ENCODE measurements at regions not wholly inside any gene's neighbourhood (a gene's known extent, or its start where the extent isn't known, plus 50 kb on each side); places are given as distances from the start of the nearest gene placed in this dataset.

DNA sequence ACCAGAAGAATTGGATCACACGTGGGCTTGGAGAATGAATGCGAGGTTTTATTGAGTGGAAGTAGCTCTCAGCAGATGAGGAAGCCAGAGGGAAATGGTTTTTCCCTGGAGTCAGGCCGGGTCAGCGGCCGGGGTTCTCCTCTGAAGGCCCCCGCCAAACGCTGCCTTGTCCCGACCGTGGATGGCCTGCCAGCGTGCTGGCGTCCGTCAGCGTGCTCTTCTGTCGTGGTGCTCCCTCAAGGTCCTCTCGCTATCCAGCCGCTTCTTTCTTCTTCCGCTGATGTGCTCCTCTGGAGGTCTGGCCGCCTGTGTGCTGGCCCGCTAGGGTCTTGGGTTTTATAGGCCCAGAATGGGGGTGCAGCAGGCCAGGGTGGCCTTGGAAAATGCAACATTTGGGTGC is 632.2 kb downstream of the TRAM1L1 start:
- intact Hi-C loops (cut with DNase I), result no loop called here
- H3K27me3 ChIP-seq, result no peaks in the 10 kb centered on the region
- DNase-seq, result no peak
- no peaks in the 10 kb centered on the region for H3K9me3 ChIP-seq
- no peak overlapping the region for H3K4me3 ChIP-seq
- 90 to 92% methylated on average over 19 of the region's 19 CpGs for WGBS, 2 donors
- no peak overlapping the region for H3K27ac ChIP-seq
- H3K36me3 ChIP-seq, result no peaks in the 10 kb centered on the region
- H3K4me1 ChIP-seq, result no peaks in the 10 kb centered on the region
- TF ChIP-seq POLR2A (IDR thresholded peaks at IDR 0.05), result no peak
- no peak for TF ChIP-seq CTCF (IDR thresholded peaks at IDR 0.05)
- no peak for TF ChIP-seq EP300 (IDR thresholded peaks at IDR 0.05)
- no peak for TF ChIP-seq POLR2AphosphoS5 (IDR thresholded peaks at IDR 0.05)

DNA sequence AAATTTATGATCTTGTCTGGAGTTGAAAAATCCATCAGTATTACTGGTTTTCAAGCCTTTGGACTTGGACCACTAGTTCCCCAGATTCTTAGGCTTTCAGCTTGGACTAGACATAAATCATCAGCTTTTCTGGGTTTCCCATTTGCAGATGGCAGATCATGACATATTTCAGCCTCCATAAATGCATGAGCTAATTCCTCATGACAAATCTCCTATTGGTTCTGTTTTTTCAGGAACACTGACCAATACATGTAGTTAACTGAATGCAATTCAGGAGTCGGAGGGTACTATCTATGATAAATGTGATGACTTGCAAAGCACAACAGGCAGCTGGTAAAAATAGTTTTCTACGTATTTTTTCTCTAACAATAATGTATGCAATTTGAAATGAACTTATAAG is 635.6 kb downstream of the TRAM1L1 start:
- Histone ChIP-seq H3K36me3 (no peaks in the 10 kb centered on the region), H3K27me3 (no peaks in the 10 kb centered on the region), H3K4me1 (no peaks in the 10 kb centered on the region), H3K4me3 (no peak overlapping the region), H3K9me3 (no peaks in the 10 kb centered on the region), H3K27ac (no peak overlapping the region)
- intact Hi-C loops (cut with DNase I), result no loop called here
- WGBS, 2 donors, result 79 to 80% methylated on average over 2 of the region's 2 CpGs
- DNase-seq, result no peak
- no peak for TF ChIP-seq EP300 (IDR thresholded peaks at IDR 0.05)
- TF ChIP-seq POLR2AphosphoS5 (IDR thresholded peaks at IDR 0.05), result no peak
- no peak for TF ChIP-seq CTCF (IDR thresholded peaks at IDR 0.05)
- TF ChIP-seq POLR2A (IDR thresholded peaks at IDR 0.05), result no peak

- Histone ChIP-seq H3K4me1 (no peaks in the 10 kb centered on the region), H3K27ac (no peak overlapping the region), H3K4me3 (no peak overlapping the region), H3K9me3 (no peaks in the 10 kb centered on the region), H3K36me3 (no peaks in the 10 kb centered on the region), H3K27me3 (no peaks in the 10 kb centered on the region)
- no peak for DNase-seq
- intact Hi-C loops (cut with DNase I), result no loop called here
- no peak for TF ChIP-seq POLR2A (IDR thresholded peaks at IDR 0.05)
- TF ChIP-seq POLR2AphosphoS5 (IDR thresholded peaks at IDR 0.05), result no peak
- no peak for TF ChIP-seq EP300 (IDR thresholded peaks at IDR 0.05)
- no peak for TF ChIP-seq CTCF (IDR thresholded peaks at IDR 0.05)
Measured at GRCh38 chr4:116444117-116444516, 641.3 kb downstream of the TRAM1L1 start.

- TF ChIP-seq EP300 (IDR thresholded peaks at IDR 0.05) (no peak), POLR2AphosphoS5 (IDR thresholded peaks at IDR 0.05) (no peak), POLR2A (IDR thresholded peaks at IDR 0.05) (no peak), CTCF (IDR thresholded peaks at IDR 0.05) (no peak)
- 51 to 68% methylated on average over 1 of the region's 1 CpG for WGBS, 2 donors
- Histone ChIP-seq H3K4me3 (no peak overlapping the region), H3K4me1 (no peaks in the 10 kb centered on the region), H3K9me3 (no peaks in the 10 kb centered on the region), H3K36me3 (no peaks in the 10 kb centered on the region), H3K27me3 (no peaks in the 10 kb centered on the region), H3K27ac (no peak overlapping the region)
- intact Hi-C loops (cut with DNase I), result no loop called here
- DNase-seq, result no peak
Measured at GRCh38 chr4:116438981-116439729, 646.2 kb downstream of the TRAM1L1 start.

GRCh38 chr4:116438417-116438816 is 647.0 kb downstream of the TRAM1L1 start:
- 33 to 54% methylated on average over 2 of the region's 2 CpGs for WGBS, 2 donors
- H3K9me3 ChIP-seq, result no peaks in the 10 kb centered on the region
- H3K4me1 ChIP-seq, result no peaks in the 10 kb centered on the region
- no peak overlapping the region for H3K27ac ChIP-seq
- H3K27me3 ChIP-seq, result no peaks in the 10 kb centered on the region
- TF ChIP-seq EP300 (IDR thresholded peaks at IDR 0.05) (no peak), CTCF (IDR thresholded peaks at IDR 0.05) (no peak), POLR2A (IDR thresholded peaks at IDR 0.05) (no peak), POLR2AphosphoS5 (IDR thresholded peaks at IDR 0.05) (no peak)
- intact Hi-C loops (cut with DNase I), result no loop called here
- H3K36me3 ChIP-seq, result no peaks in the 10 kb centered on the region
- no peak for DNase-seq
- no peak overlapping the region for H3K4me3 ChIP-seq

Measured in sigmoid colon (tissue), 6 donors.